ENCODE measurements at regions not wholly inside any gene's neighbourhood (a gene's known extent, or its start where the extent isn't known, plus 50 kb on each side); places are given as distances from the start of the nearest gene placed in this dataset.

- H2AK5ac ChIP-seq (ENCODE audit: low read depth, low read length): no peak overlapping the region
- no peak overlapping the region for H2AFZ ChIP-seq (replicated peaks; ENCODE audit: low read length, poor library complexity)
- H4K91ac ChIP-seq (ENCODE audit: insufficient read depth, low read depth, low read length): no peak overlapping the region
- H2BK5ac ChIP-seq (ENCODE audit: low read depth, low read length, poor library complexity, severe bottlenecking): no peak overlapping the region
- no peak overlapping the region for H3K18ac ChIP-seq (ENCODE audit: low read depth, low read length)
- no peaks in the 10 kb centered on the region for H3K79me1 ChIP-seq (ENCODE audit: low read depth in 1 of 2, low read length in 2 of 2)
- H3K9ac ChIP-seq (ENCODE audit: low read depth, low read length): no peak overlapping the region
- H4K20me1 ChIP-seq (ENCODE audit: insufficient read depth, low read length): no peaks in the 10 kb centered on the region
- intact Hi-C loops (cut with micrococcal nuclease) (no loop called here), in situ Hi-C loops (cut with MboI; ENCODE audit: low sequenced_read_pairs) (no loop called here), dilution Hi-C loops (cut with HindIII; ENCODE audit: low sequenced_read_pairs, unreplicated experiment) (no loop called here)
- no peak for ATAC-seq (ENCODE audit: low read depth)
- H3K27ac ChIP-seq (ENCODE audit: insufficient read depth, low read length): no peak overlapping the region
- TF ChIP-seq NFE2L2 (IDR thresholded peaks at IDR 0.05; ENCODE audit: low read depth, low read length): no peak
- no peak for TF ChIP-seq MXI1 (IDR thresholded peaks at IDR 0.05; ENCODE audit: borderline replicate concordance, low read depth, low read length)
- TF ChIP-seq USF2 (IDR thresholded peaks at IDR 0.05; ENCODE audit: low read depth, low read length): no peak
- no peak for TF ChIP-seq MAFK (IDR thresholded peaks at IDR 0.05; ENCODE audit: low read depth, low read length)
- no peak for TF ChIP-seq FOS (IDR thresholded peaks at IDR 0.05; ENCODE audit: low read depth, low read length)
- TF ChIP-seq POLR2A (IDR thresholded peaks at IDR 0.05; ENCODE audit: low read depth, low read length): no peak
- no peak for TF ChIP-seq MAZ (IDR thresholded peaks at IDR 0.05; ENCODE audit: borderline replicate concordance, low read depth, low read length)
- TF ChIP-seq CHD1 (IDR thresholded peaks at IDR 0.05; ENCODE audit: low read depth, low read length): no peak
- no peak for TF ChIP-seq RFX5 (IDR thresholded peaks at IDR 0.05; ENCODE audit: low read depth, low read length)
- TF ChIP-seq SMC3 (IDR thresholded peaks at IDR 0.05; ENCODE audit: low read depth, low read length): no peak
- no peak for TF ChIP-seq BHLHE40 (IDR thresholded peaks at IDR 0.05; ENCODE audit: low read depth, low read length)
- no peak for TF ChIP-seq ELK1 (IDR thresholded peaks at IDR 0.05; ENCODE audit: borderline replicate concordance, low read depth, low read length)
- TF ChIP-seq RCOR1 (IDR thresholded peaks at IDR 0.05; ENCODE audit: insufficient replicate concordance, low read length): no peak
- no peak for TF ChIP-seq CEBPB (IDR thresholded peaks at IDR 0.05; ENCODE audit: low read depth, low read length)
- no peak for TF ChIP-seq RAD21 (IDR thresholded peaks at IDR 0.05; ENCODE audit: low read length)
- no peak for TF ChIP-seq CTCF (conservative IDR thresholded peaks at IDR 0.05; ENCODE audit: low read depth, low read length)
- ChIA-PET POLR2A (ENCODE audit: unreplicated experiment) (no interaction called here), CTCF (no interaction called here)
- no peaks in the 10 kb centered on the region for H3K9me3 ChIP-seq (ENCODE audit: control insufficient read depth, insufficient read depth, low read length)
- H3K23ac ChIP-seq (ENCODE audit: low read depth, low read length): no peak overlapping the region
- DNase-seq: no peak
- no TSS peak for BruUV-seq (replicated peaks)
- H2BK120ac ChIP-seq (ENCODE audit: low read depth, low read length): no peak overlapping the region
- no peak overlapping the region for H3K4ac ChIP-seq (ENCODE audit: low read depth, low read length)
- H4K5ac ChIP-seq (ENCODE audit: low read depth, low read length): no peak overlapping the region
- no peaks in the 10 kb centered on the region for H3K9me1 ChIP-seq (ENCODE audit: insufficient read depth, low read length)
- H3K36me3 ChIP-seq (ENCODE audit: control insufficient read depth, insufficient read depth, low read length): no peaks in the 10 kb centered on the region
- H3K4me1 ChIP-seq (ENCODE audit: control insufficient read depth, insufficient read depth, low read length): no peaks in the 10 kb centered on the region
- no peak overlapping the region for H3K14ac ChIP-seq (replicated peaks; ENCODE audit: low read depth, low read length)
- H3K56ac ChIP-seq (ENCODE audit: extremely low read depth, insufficient read depth, low read length): no peak overlapping the region
- H2BK15ac ChIP-seq (ENCODE audit: low read depth, low read length): no peak overlapping the region
- H3K4me2 ChIP-seq (ENCODE audit: low read depth, low read length): no peak overlapping the region
- no peak overlapping the region for H2BK20ac ChIP-seq (ENCODE audit: low read depth, low read length)
- H4K8ac ChIP-seq (ENCODE audit: low read depth in 2 of 2, low read length in 2 of 2): no peak overlapping the region
- no peaks in the 10 kb centered on the region for H3K27me3 ChIP-seq (ENCODE audit: control insufficient read depth, insufficient read depth, low read length)
- H3K4me3 ChIP-seq (ENCODE audit: insufficient read depth, low read depth, low read length): no peak overlapping the region
- no peak overlapping the region for H2AK9ac ChIP-seq (replicated peaks; ENCODE audit: low read depth, low read length, poor library complexity)
Measured at GRCh38 chr13:34129436-34129835, 311.5 kb downstream of the RFC3 start.

Data from IMR-90 (cell line).